Esophagus muscularis mucosa (tissue), 4 donors: ENCODE measurements at regions not wholly inside any gene's neighbourhood (a gene's known extent, or its start where the extent isn't known, plus 50 kb on each side); places are given as distances from the start of the nearest gene placed in this dataset.

Source experiments
- DNase-seq: peaks from one replicate; pipeline ENCODE4 v3.0.0-alpha.2; 2017; ENCODE audit errors: extremely low spot score
- H3K27ac ChIP-seq, 4 donors: fragments of 200-600 bp; sonication (generic); replicated peaks in 1 of 4; 1 replicate in 3 of 4; 2 replicates in 1 of 4; pipeline ENCODE4 v1.5.1; 2016 to 2019; ENCODE audit warnings: mild to moderate bottlenecking in 1 of 4
- H3K27me3 ChIP-seq, 4 donors: fragments of 200-600 bp; sonication (generic); one replicate each; pipeline versions ENCODE4 v1.5.1 to v1.6.0; 2016 to 2019
- H3K36me3 ChIP-seq, 4 donors: fragments of 200-600 bp; sonication (generic); one replicate each; pipeline ENCODE4 v1.5.1; 2016 to 2019
- H3K4me1 ChIP-seq, 4 donors: fragments of 200-600 bp; sonication (generic); one replicate each; pipeline ENCODE4 v1.5.1; 2016 to 2019
- H3K4me3 ChIP-seq, 4 donors: fragments of 200-600 bp; sonication (generic); 1 replicate in 2 of 4; 2 replicates in 2 of 4; pipeline ENCODE4 v1.5.1; 2016 to 2019; ENCODE audit warnings: mild to moderate bottlenecking in 4 of 4, moderate library complexity in 1 of 4
- H3K9me3 ChIP-seq, 4 donors: fragments of 200-600 bp; sonication (generic); 1 replicate in 3 of 4; 2 replicates in 1 of 4; pipeline ENCODE4 v1.5.1; 2016 to 2019
- CTCF ChIP-seq, 3 experiments: fragments of 200-600 bp in 2 of 3; fragments of 450-650 bp in 1 of 3; sonication (generic) in 2 of 3; IDR thresholded peaks; one replicate each; pipeline ENCODE4 v1.5.1; 2017 to 2019; ENCODE audit warnings: antibody characterized with exemption in 3 of 3, mild to moderate bottlenecking in 2 of 3, moderate library complexity in 1 of 3
- EP300 ChIP-seq: sonication (generic); formaldehyde crosslinking; IDR thresholded peaks from one replicate; pipeline ENCODE4 v1.6.1; 2017; ENCODE audit warnings: antibody characterized with exemption
- POLR2A ChIP-seq: fragments of 450-650 bp; IDR thresholded peaks from one replicate; pipeline ENCODE4 v1.6.1; 2017; ENCODE audit warnings: antibody characterized with exemption, moderate library complexity, mild to moderate bottlenecking, low read depth
- POLR2AphosphoS5 ChIP-seq, 2 donors: sonication (generic); formaldehyde crosslinking; IDR thresholded peaks; one replicate each; pipeline ENCODE4 v1.6.1; 2017; ENCODE audit warnings: antibody characterized with exemption in 2 of 2
- WGBS: methylation state at CpG from one replicate; pipeline ENCODE4 v1.1.5; 2018; 5-methylcytosine and 5-hydroxymethylcytosine counted together
- intact Hi-C: fragments of 100-400 bp; cut with DNase I; formaldehyde crosslinking; loops from one replicate; pipeline ENCODE4 v1.15.1; 2023

DNA sequence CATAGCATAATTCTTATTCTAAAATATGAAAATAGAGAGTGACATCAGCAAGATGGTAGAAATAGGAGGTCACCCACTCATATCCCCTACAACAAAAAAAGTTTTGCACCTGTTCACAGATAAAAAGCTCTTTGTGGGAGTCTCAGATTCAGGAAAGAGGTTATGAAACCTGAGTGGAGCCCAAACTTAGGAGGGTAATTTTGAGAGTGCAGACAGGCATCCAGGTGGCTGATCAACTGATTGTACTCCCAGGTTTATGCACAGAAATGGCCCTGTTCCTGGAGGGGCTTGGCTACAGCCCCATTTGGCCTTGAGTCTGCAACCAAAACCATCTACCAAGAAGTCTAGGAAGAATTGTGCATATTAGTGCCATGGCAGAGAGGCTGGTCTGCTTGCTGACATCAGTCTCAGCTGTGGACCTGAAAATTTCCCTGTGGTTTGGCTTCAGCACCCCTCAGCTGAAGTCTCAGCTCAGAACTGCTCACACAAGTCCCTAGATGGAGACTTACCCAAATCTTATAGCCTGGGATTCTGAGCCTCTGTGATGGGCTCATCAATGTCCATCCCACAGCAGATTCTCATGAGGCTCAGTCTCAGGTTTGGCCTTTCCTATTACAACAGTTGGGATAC is 291.6 kb downstream of the IL20RB start:
- H3K9me3 ChIP-seq, result peaks cover 0 to 24% (median 13%) of the 10 kb centered on the region in 4 donors
- H3K27me3 ChIP-seq, result no peaks in the 10 kb centered on the region
- no peak overlapping the region for H3K4me3 ChIP-seq
- intact Hi-C loops, result loop anchor here (2.0 kb wide), 1 partner anchor 77 kb away; no protein-coding TSS in a partner anchor
- no peak for TF ChIP-seq POLR2A
- TF ChIP-seq EP300, result no peak
- no peak for TF ChIP-seq CTCF (IDR thresholded peaks at IDR 0.05)
- TF ChIP-seq POLR2AphosphoS5 (IDR thresholded peaks at IDR 0.05), result no peak
- no peak overlapping the region for H3K27ac ChIP-seq
- DNase-seq, result no peak
- no peaks in the 10 kb centered on the region for H3K36me3 ChIP-seq
- no peaks in the 10 kb centered on the region for H3K4me1 ChIP-seq

- no peak for DNase-seq
- H3K9me3 ChIP-seq, result peaks cover 0 to 6% (median under 1%) of the 10 kb centered on the region in 4 donors
- no peaks in the 10 kb centered on the region for H3K36me3 ChIP-seq
- no peaks in the 10 kb centered on the region for H3K27me3 ChIP-seq
- H3K27ac ChIP-seq, result no peak overlapping the region
- H3K4me1 ChIP-seq, result no peaks in the 10 kb centered on the region
- 31% methylated on average over 3 of the region's 3 CpGs for WGBS
- intact Hi-C loops, result no loop called here
- TF ChIP-seq POLR2AphosphoS5 (IDR thresholded peaks at IDR 0.05) (no peak), EP300 (no peak), POLR2A (no peak), CTCF (IDR thresholded peaks at IDR 0.05) (no peak)
- H3K4me3 ChIP-seq, result no peak overlapping the region
Observed at GRCh38 chr3:137259089-137259488, 301.3 kb downstream of the IL20RB start.

DNA sequence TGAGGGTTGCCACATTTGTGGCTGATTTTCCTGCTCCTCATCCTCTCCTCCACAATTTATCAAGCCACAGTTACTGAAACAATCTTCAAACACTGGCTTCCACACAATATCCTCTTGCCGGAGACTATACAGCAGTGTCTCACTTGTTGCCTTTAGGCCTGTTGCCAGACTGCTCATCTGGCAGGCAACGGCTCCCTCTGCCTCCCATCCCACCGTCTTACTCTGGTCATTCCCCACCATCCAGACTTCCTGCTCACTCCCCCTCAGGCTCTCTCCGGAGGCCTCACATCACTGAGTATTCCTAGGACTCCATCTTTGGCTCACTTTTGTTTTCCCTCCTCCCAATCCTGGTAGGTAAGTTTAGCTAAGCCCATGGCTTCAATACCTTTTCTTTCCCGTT is 301.9 kb downstream of the IL20RB start:
- no peak for DNase-seq
- Histone ChIP-seq H3K36me3 (no peaks in the 10 kb centered on the region), H3K9me3 (no peaks in the 10 kb centered on the region), H3K27me3 (no peaks in the 10 kb centered on the region), H3K27ac (no peak overlapping the region), H3K4me1 (peaks cover 0 to 4% (median 0%) of the 10 kb centered on the region in 4 donors), H3K4me3 (no peak overlapping the region)
- WGBS, result 21% methylated on average over 5 of the region's 5 CpGs
- intact Hi-C loops, result no loop called here
- TF ChIP-seq POLR2AphosphoS5 (IDR thresholded peaks at IDR 0.05), result no peak
- TF ChIP-seq CTCF (IDR thresholded peaks at IDR 0.05), result no peak
- TF ChIP-seq POLR2A, result no peak
- no peak for TF ChIP-seq EP300

DNA sequence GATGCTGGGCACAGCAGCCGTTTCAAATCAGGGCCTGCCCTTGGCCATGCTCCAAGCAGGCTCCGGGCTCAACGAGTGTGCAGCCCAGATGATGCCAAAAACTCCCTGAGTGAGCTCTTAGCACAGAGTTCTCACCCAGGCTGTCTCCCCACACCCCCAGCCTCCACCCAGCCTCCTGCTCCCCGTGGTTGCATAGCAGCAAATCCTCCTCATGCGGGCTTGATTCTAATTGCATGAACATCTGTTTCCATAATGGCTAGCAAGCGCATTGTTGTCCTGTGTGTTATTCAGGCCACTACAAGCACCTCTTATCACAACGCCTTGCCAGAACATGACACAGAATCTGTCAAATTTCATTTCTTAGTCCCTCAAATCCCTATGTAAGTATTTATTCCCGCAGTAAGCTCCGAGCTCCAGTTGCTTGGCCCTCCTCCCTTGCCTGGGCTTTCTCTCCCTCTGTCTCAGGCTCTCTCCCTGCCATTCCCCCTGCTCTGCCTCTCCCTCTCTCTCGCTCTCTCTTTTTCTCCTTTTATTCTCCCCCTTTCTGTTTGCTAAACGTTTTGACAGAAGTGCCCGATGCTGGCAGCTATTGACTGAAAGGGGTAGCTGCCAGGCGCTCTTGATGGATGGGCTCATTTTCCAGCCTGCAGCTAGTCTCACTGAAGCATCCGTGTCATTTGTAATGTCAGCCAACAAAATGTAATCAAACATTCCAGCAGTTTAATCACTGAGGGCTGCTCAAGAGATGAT is 306.5 kb downstream of the IL20RB start:
- no peaks in the 10 kb centered on the region for H3K9me3 ChIP-seq
- H3K27ac ChIP-seq, result no peak overlapping the region
- WGBS, result 25% methylated on average over 11 of the region's 14 CpGs
- peaks cover 0 to 9% (median 0%) of the 10 kb centered on the region in 4 donors for H3K4me1 ChIP-seq
- no peaks in the 10 kb centered on the region for H3K36me3 ChIP-seq
- no peaks in the 10 kb centered on the region for H3K27me3 ChIP-seq
- intact Hi-C loops, result no loop called here
- no peak for DNase-seq
- TF ChIP-seq POLR2AphosphoS5 (IDR thresholded peaks at IDR 0.05) (no peak), POLR2A (no peak), EP300 (no peak), CTCF (IDR thresholded peaks at IDR 0.05) (no peak)
- H3K4me3 ChIP-seq, result no peak overlapping the region
